ENCODE measurements at regions not wholly inside any gene's neighbourhood (a gene's known extent, or its start where the extent isn't known, plus 50 kb on each side); places are given as distances from the start of the nearest gene placed in this dataset.

GRCh38 chr9:80796632-80797031, 892.7 kb downstream of the TLE1 start:
- H3K36me3 ChIP-seq (ENCODE audit: control insufficient read depth, insufficient read depth, low read length): no peaks in the 10 kb centered on the region
- Mint-ChIP-seq H3K36me3 (no peaks in the 10 kb centered on the region), H3K27me3 (no peaks in the 10 kb centered on the region), H3K27ac (no peak overlapping the region), H3K9me3 (peaks cover 0 to 12% (median 5%) of the 10 kb centered on the region in 7 donors), H3K4me1 (no peaks in the 10 kb centered on the region), H3K4me3 (no peak overlapping the region)
- ATAC-seq (ENCODE audit: low read depth in 2 of 2) (no peak), DNase-seq (no peak)
- H3K27me3 ChIP-seq (ENCODE audit: control insufficient read depth, insufficient read depth, low read length): no peaks in the 10 kb centered on the region
- peaks cover 0 to 4% of the 10 kb centered on the region in 2 experiments for H3K9me3 ChIP-seq (ENCODE audit: control insufficient read depth in 2 of 2, low read length in 2 of 2)
- H3K4me3 ChIP-seq (ENCODE audit: low read depth, low read length): no peak overlapping the region
- H3K27ac ChIP-seq (ENCODE audit: insufficient read depth, low read length, poor library complexity, severe bottlenecking): no peak overlapping the region
- H3K4me1 ChIP-seq (ENCODE audit: control insufficient read depth, insufficient read depth, low read length, poor library complexity, severe bottlenecking): no peaks in the 10 kb centered on the region

- ATAC-seq (ENCODE audit: low read depth in 2 of 2): no peak
- H3K4me1 Mint-ChIP-seq: no peaks in the 10 kb centered on the region
- no peaks in the 10 kb centered on the region for H3K27me3 ChIP-seq (ENCODE audit: control insufficient read depth, insufficient read depth, low read length)
- no peaks in the 10 kb centered on the region for H3K27me3 Mint-ChIP-seq
- H3K9me3 ChIP-seq (ENCODE audit: control insufficient read depth in 2 of 2, low read length in 2 of 2): peaks cover 0 to 4% of the 10 kb centered on the region in 2 experiments
- H3K4me1 ChIP-seq (ENCODE audit: control insufficient read depth, insufficient read depth, low read length, poor library complexity, severe bottlenecking): no peaks in the 10 kb centered on the region
- no peak for DNase-seq
- no peak overlapping the region for H3K4me3 ChIP-seq (ENCODE audit: low read depth, low read length)
- no peak overlapping the region for H3K27ac Mint-ChIP-seq
- H3K9me3 Mint-ChIP-seq: peaks cover 0 to 9% (median 3%) of the 10 kb centered on the region in 7 donors
- H3K27ac ChIP-seq (ENCODE audit: insufficient read depth, low read length, poor library complexity, severe bottlenecking): no peak overlapping the region
- H3K36me3 Mint-ChIP-seq: no peaks in the 10 kb centered on the region
- no peak overlapping the region for H3K4me3 Mint-ChIP-seq
- H3K36me3 ChIP-seq (ENCODE audit: control insufficient read depth, insufficient read depth, low read length): no peaks in the 10 kb centered on the region
Measured at GRCh38 chr9:80794197-80794596, 895.1 kb downstream of the TLE1 start.

- no peak overlapping the region for H3K4me3 ChIP-seq (ENCODE audit: low read depth, low read length)
- H3K27ac ChIP-seq (ENCODE audit: insufficient read depth, low read length, poor library complexity, severe bottlenecking): no peak overlapping the region
- H3K4me1 Mint-ChIP-seq: no peaks in the 10 kb centered on the region
- H3K4me3 Mint-ChIP-seq: no peak overlapping the region
- H3K36me3 Mint-ChIP-seq: no peaks in the 10 kb centered on the region
- ATAC-seq (ENCODE audit: low read depth in 2 of 2): no peak
- no peaks in the 10 kb centered on the region for H3K27me3 ChIP-seq (ENCODE audit: control insufficient read depth, insufficient read depth, low read length)
- H3K36me3 ChIP-seq (ENCODE audit: control insufficient read depth, insufficient read depth, low read length): no peaks in the 10 kb centered on the region
- no peaks in the 10 kb centered on the region for H3K27me3 Mint-ChIP-seq
- H3K27ac Mint-ChIP-seq: no peak overlapping the region
- DNase-seq: no peak
- H3K4me1 ChIP-seq (ENCODE audit: control insufficient read depth, insufficient read depth, low read length, poor library complexity, severe bottlenecking): no peaks in the 10 kb centered on the region
- H3K9me3 Mint-ChIP-seq: peaks cover 0 to 9% (median 3%) of the 10 kb centered on the region in 7 donors
- H3K9me3 ChIP-seq (ENCODE audit: control insufficient read depth in 2 of 2, low read length in 2 of 2): peaks cover 2 to 4% of the 10 kb centered on the region in 2 experiments
Measured at GRCh38 chr9:80793706-80794105, 895.6 kb downstream of the TLE1 start.

- Histone ChIP-seq H3K4me1 (ENCODE audit: control insufficient read depth, insufficient read depth, low read length, poor library complexity, severe bottlenecking) (no peaks in the 10 kb centered on the region), H3K27ac (ENCODE audit: insufficient read depth, low read length, poor library complexity, severe bottlenecking) (no peak overlapping the region), H3K9me3 (ENCODE audit: control insufficient read depth in 2 of 2, low read length in 2 of 2) (peaks cover 2 to 4% of the 10 kb centered on the region in 2 experiments), H3K36me3 (ENCODE audit: control insufficient read depth, insufficient read depth, low read length) (no peaks in the 10 kb centered on the region), H3K4me3 (ENCODE audit: low read depth, low read length) (no peak overlapping the region), H3K27me3 (ENCODE audit: control insufficient read depth, insufficient read depth, low read length) (no peaks in the 10 kb centered on the region)
- H3K27me3 Mint-ChIP-seq: no peaks in the 10 kb centered on the region
- H3K9me3 Mint-ChIP-seq: peaks cover 0 to 7% (median 0%) of the 10 kb centered on the region in 7 donors
- no peaks in the 10 kb centered on the region for H3K36me3 Mint-ChIP-seq
- H3K4me1 Mint-ChIP-seq: no peaks in the 10 kb centered on the region
- no peak overlapping the region for H3K27ac Mint-ChIP-seq
- no peak overlapping the region for H3K4me3 Mint-ChIP-seq
- DNase-seq (no peak), ATAC-seq (ENCODE audit: low read depth in 2 of 2) (no peak)
Measured at GRCh38 chr9:80792726-80793125, 896.6 kb downstream of the TLE1 start.

- DNase-seq (no peak), ATAC-seq (ENCODE audit: low read depth in 2 of 2) (no peak)
- Histone ChIP-seq H3K4me1 (ENCODE audit: control insufficient read depth, insufficient read depth, low read length, poor library complexity, severe bottlenecking) (no peaks in the 10 kb centered on the region), H3K4me3 (ENCODE audit: low read depth, low read length) (no peak overlapping the region), H3K36me3 (ENCODE audit: control insufficient read depth, insufficient read depth, low read length) (no peaks in the 10 kb centered on the region), H3K9me3 (ENCODE audit: control insufficient read depth in 2 of 2, low read length in 2 of 2) (peaks cover 2 to 4% of the 10 kb centered on the region in 2 experiments), H3K27ac (ENCODE audit: insufficient read depth, low read length, poor library complexity, severe bottlenecking) (no peak overlapping the region), H3K27me3 (ENCODE audit: control insufficient read depth, insufficient read depth, low read length) (no peaks in the 10 kb centered on the region)
- Mint-ChIP-seq H3K27me3 (no peaks in the 10 kb centered on the region), H3K27ac (no peak overlapping the region), H3K36me3 (no peaks in the 10 kb centered on the region), H3K4me1 (no peaks in the 10 kb centered on the region), H3K4me3 (no peak overlapping the region), H3K9me3 (peaks cover 0 to 7% (median 0%) of the 10 kb centered on the region in 7 donors)
Measured at GRCh38 chr9:80791836-80792235, 897.5 kb downstream of the TLE1 start.

- ATAC-seq (ENCODE audit: low read depth in 2 of 2) (no peak), DNase-seq (no peak)
- H3K27me3 ChIP-seq (ENCODE audit: control insufficient read depth, insufficient read depth, low read length): no peaks in the 10 kb centered on the region
- Mint-ChIP-seq H3K4me1 (no peaks in the 10 kb centered on the region), H3K27me3 (no peaks in the 10 kb centered on the region), H3K27ac (no peak overlapping the region), H3K4me3 (no peak overlapping the region), H3K9me3 (peaks cover 0 to 7% (median 0%) of the 10 kb centered on the region in 7 donors), H3K36me3 (no peaks in the 10 kb centered on the region)
- no peak overlapping the region for H3K27ac ChIP-seq (ENCODE audit: insufficient read depth, low read length, poor library complexity, severe bottlenecking)
- H3K36me3 ChIP-seq (ENCODE audit: control insufficient read depth, insufficient read depth, low read length): no peaks in the 10 kb centered on the region
- H3K4me1 ChIP-seq (ENCODE audit: control insufficient read depth, insufficient read depth, low read length, poor library complexity, severe bottlenecking): no peaks in the 10 kb centered on the region
- H3K9me3 ChIP-seq (ENCODE audit: control insufficient read depth in 2 of 2, low read length in 2 of 2): peaks cover 2 to 4% of the 10 kb centered on the region in 2 experiments
- no peak overlapping the region for H3K4me3 ChIP-seq (ENCODE audit: low read depth, low read length)
Measured at GRCh38 chr9:80790764-80791163, 898.6 kb downstream of the TLE1 start.

GRCh38 chr9:80789831-80790230, 899.5 kb downstream of the TLE1 start:
- peaks cover 2 to 4% of the 10 kb centered on the region in 2 experiments for H3K9me3 ChIP-seq (ENCODE audit: control insufficient read depth in 2 of 2, low read length in 2 of 2)
- DNase-seq: no peak
- Mint-ChIP-seq H3K9me3 (peaks cover 0 to 7% (median 0%) of the 10 kb centered on the region in 7 donors), H3K36me3 (no peaks in the 10 kb centered on the region), H3K4me3 (no peak overlapping the region), H3K27ac (no peak overlapping the region), H3K27me3 (no peaks in the 10 kb centered on the region), H3K4me1 (no peaks in the 10 kb centered on the region)
- no peaks in the 10 kb centered on the region for H3K27me3 ChIP-seq (ENCODE audit: control insufficient read depth, insufficient read depth, low read length)
- H3K27ac ChIP-seq (ENCODE audit: insufficient read depth, low read length, poor library complexity, severe bottlenecking): no peak overlapping the region
- no peaks in the 10 kb centered on the region for H3K36me3 ChIP-seq (ENCODE audit: control insufficient read depth, insufficient read depth, low read length)
- H3K4me3 ChIP-seq (ENCODE audit: low read depth, low read length): no peak overlapping the region
- no peaks in the 10 kb centered on the region for H3K4me1 ChIP-seq (ENCODE audit: control insufficient read depth, insufficient read depth, low read length, poor library complexity, severe bottlenecking)
- ATAC-seq (ENCODE audit: low read depth in 2 of 2): no peak

GRCh38 chr9:80787636-80788035, 901.7 kb downstream of the TLE1 start:
- no peak overlapping the region for H3K27ac Mint-ChIP-seq
- Histone ChIP-seq H3K36me3 (ENCODE audit: control insufficient read depth, insufficient read depth, low read length) (no peaks in the 10 kb centered on the region), H3K27me3 (ENCODE audit: control insufficient read depth, insufficient read depth, low read length) (no peaks in the 10 kb centered on the region), H3K4me3 (ENCODE audit: low read depth, low read length) (no peak overlapping the region), H3K27ac (ENCODE audit: insufficient read depth, low read length, poor library complexity, severe bottlenecking) (no peak overlapping the region), H3K9me3 (ENCODE audit: control insufficient read depth in 2 of 2, low read length in 2 of 2) (peaks cover 0 to 2% of the 10 kb centered on the region in 2 experiments), H3K4me1 (ENCODE audit: control insufficient read depth, insufficient read depth, low read length, poor library complexity, severe bottlenecking) (no peaks in the 10 kb centered on the region)
- no peak overlapping the region for H3K4me3 Mint-ChIP-seq
- H3K9me3 Mint-ChIP-seq: peaks cover 0 to 6% (median 2%) of the 10 kb centered on the region in 7 donors
- DNase-seq (no peak), ATAC-seq (ENCODE audit: low read depth in 2 of 2) (no peak)
- no peaks in the 10 kb centered on the region for H3K4me1 Mint-ChIP-seq
- H3K27me3 Mint-ChIP-seq: no peaks in the 10 kb centered on the region
- H3K36me3 Mint-ChIP-seq: no peaks in the 10 kb centered on the region

Data from CD4-positive, CD25-positive, alpha-beta regulatory T cell (primary cell).